MCF 10A (cell line): ENCODE measurements at regions not wholly inside any gene's neighbourhood (a gene's known extent, or its start where the extent isn't known, plus 50 kb on each side); places are given as distances from the start of the nearest gene placed in this dataset.

Experiments
- BruUV-seq: library from RNA; stranded (reverse); fragments of 400-500 nt; replicated peaks from 2 replicates; lab custom pipeline; 2021; lab: Mats Ljungman, UMichigan
- CTCF ChIA-PET: fragments of 300-600 bp; sonication (Branson Sonifier 250); formaldehyde crosslinking; extraction: SDS; loops from one replicate; lab custom pipeline; 2021; ENCODE audit warnings: antibody characterized with exemption, inconsistent platforms; lab: Yijun Ruan, JAX
- POLR2A ChIA-PET: fragments of 300-600, 350-650 bp; sonication (Branson Sonifier 250); formaldehyde crosslinking; extraction: SDS; loops from one replicate; lab custom pipeline; 2020; ENCODE audit warnings: antibody characterized with exemption, inconsistent platforms; lab: Yijun Ruan, JAX
- DNase-seq: peaks from one replicate; pipeline ENCODE4 v3.0.0-alpha.2; 2018; ENCODE audit not compliant: unreplicated experiment
- H3K27ac Mint-ChIP-seq: one replicate; pipeline ENCODE4 v1.8.0; 2022; ENCODE audit warnings: mild to moderate bottlenecking, low read depth, mixed read lengths; ENCODE audit not compliant: unreplicated experiment
- H3K27me3 Mint-ChIP-seq: one replicate; pipeline ENCODE4 v1.8.0; 2022; ENCODE audit warnings: mixed read lengths; ENCODE audit not compliant: insufficient read depth, unreplicated experiment
- H3K36me3 Mint-ChIP-seq: one replicate; pipeline ENCODE4 v1.8.0; 2022; ENCODE audit warnings: mild to moderate bottlenecking, moderate library complexity, mixed read lengths; ENCODE audit not compliant: insufficient read depth, unreplicated experiment
- H3K4me1 Mint-ChIP-seq: one replicate; pipeline ENCODE4 v1.8.0; 2022; ENCODE audit warnings: mixed read lengths; ENCODE audit not compliant: insufficient read depth, unreplicated experiment
- H3K4me3 Mint-ChIP-seq: one replicate; pipeline ENCODE4 v1.8.0; 2022; ENCODE audit warnings: mild to moderate bottlenecking, moderate library complexity, mixed read lengths; ENCODE audit not compliant: unreplicated experiment
- H3K9me3 Mint-ChIP-seq: one replicate; pipeline ENCODE4 v1.8.0; 2022; ENCODE audit warnings: mixed read lengths; ENCODE audit not compliant: unreplicated experiment
- CTCF ChIP-seq: fragments of 200-600 bp; IDR thresholded peaks from one replicate; pipeline ENCODE4 v1.8.0; 2022; ENCODE audit warnings: antibody characterized with exemption, mild to moderate bottlenecking; ENCODE audit not compliant: unreplicated experiment
- intact Hi-C: fragments of 100-400 bp; cut with micrococcal nuclease; formaldehyde crosslinking; loops from 2 replicates; pipeline ENCODE4 v1.14.1; 2022

- Mint-ChIP-seq H3K36me3 (no peaks in the 10 kb centered on the region), H3K4me3 (no peak overlapping the region), H3K27me3 (no peaks in the 10 kb centered on the region), H3K27ac (no peak overlapping the region), H3K9me3 (no peaks in the 10 kb centered on the region), H3K4me1 (peaks cover 11% of the 10 kb centered on the region)
- intact Hi-C loops, result no loop called here
- no peak for DNase-seq
- BruUV-seq, result no TSS peak
- ChIA-PET POLR2A (interaction anchor here (0.6 to 0.8 kb wide), 2 partner anchors 14 to 41 kb away, joined by 3 to 4 read pairs; no protein-coding TSS in a partner anchor), CTCF (no interaction called here)
- no peak for TF ChIP-seq CTCF
These were observed 957.6 kb downstream of the MRPL39 start for GRCh38 chr21:24649691-24650090.

- no peaks in the 10 kb centered on the region for H3K27me3 Mint-ChIP-seq
- H3K4me3 Mint-ChIP-seq, result no peak overlapping the region
- no TSS peak for BruUV-seq
- H3K4me1 Mint-ChIP-seq, result no peaks in the 10 kb centered on the region
- peaks cover 22% of the 10 kb centered on the region for H3K9me3 Mint-ChIP-seq
- ChIA-PET CTCF (no interaction called here), POLR2A (no interaction called here)
- no peaks in the 10 kb centered on the region for H3K36me3 Mint-ChIP-seq
- no peak for DNase-seq
- TF ChIP-seq CTCF, result no peak
- H3K27ac Mint-ChIP-seq, result no peak overlapping the region
- intact Hi-C loops, result no loop called here
These were observed 970.6 kb downstream of the MRPL39 start for GRCh38 chr21:24636696-24637095.

GRCh38 chr21:24634749-24635148, 972.5 kb downstream of the MRPL39 start:
- Mint-ChIP-seq H3K36me3 (no peaks in the 10 kb centered on the region), H3K9me3 (peaks cover 13% of the 10 kb centered on the region), H3K27me3 (no peaks in the 10 kb centered on the region), H3K27ac (no peak overlapping the region), H3K4me3 (no peak overlapping the region), H3K4me1 (no peaks in the 10 kb centered on the region)
- DNase-seq, result no peak
- TF ChIP-seq CTCF, result no peak
- intact Hi-C loops, result no loop called here
- BruUV-seq, result no TSS peak
- CTCF ChIA-PET, result no interaction called here
- POLR2A ChIA-PET, result no interaction called here

DNA sequence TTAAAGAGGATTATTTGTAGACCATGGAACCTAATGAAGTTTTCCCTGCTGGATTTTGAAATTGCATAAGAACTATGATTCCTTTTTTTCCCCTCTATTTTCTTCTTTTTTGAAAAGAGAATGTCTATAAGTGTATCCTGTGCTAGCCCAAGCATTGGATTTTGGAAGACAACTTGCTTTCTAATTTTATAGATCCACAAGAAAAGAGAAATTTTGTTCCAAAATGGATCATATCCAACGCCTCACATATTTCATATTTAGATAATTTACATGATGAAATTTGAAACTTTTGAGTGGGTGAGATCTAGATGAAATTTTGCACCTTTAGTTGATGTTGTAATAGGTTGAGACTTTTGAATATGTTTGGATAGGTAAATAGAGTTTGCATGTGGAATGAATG, 978.7 kb downstream of the MRPL39 start:
- no peak for TF ChIP-seq CTCF
- Mint-ChIP-seq H3K27ac (no peak overlapping the region), H3K9me3 (peaks cover 8% of the 10 kb centered on the region), H3K4me1 (peaks cover 21% of the 10 kb centered on the region), H3K36me3 (no peaks in the 10 kb centered on the region), H3K4me3 (no peak overlapping the region), H3K27me3 (no peaks in the 10 kb centered on the region)
- no peak for DNase-seq
- BruUV-seq, result no TSS peak
- POLR2A ChIA-PET, result no interaction called here
- CTCF ChIA-PET, result interaction anchor here (0.5 to 1.0 kb wide), 2 partner anchors 9 to 168 kb away, joined by 3 read pairs; no protein-coding TSS in a partner anchor
- intact Hi-C loops, result no loop called here
